MG63 (cell line): ENCODE measurements at regions not wholly inside any gene's neighbourhood (a gene's known extent, or its start where the extent isn't known, plus 50 kb on each side); places are given as distances from the start of the nearest gene placed in this dataset.
"Not testable (repeated sequence)": the region's sequence is repeated elsewhere in the genome, so short reads cannot be mapped to it uniquely, and the experiment has no call there.

Source experiments
- DNase-seq: peaks from one replicate; pipeline ENCODE4 v3.0.0-alpha.2; 2020
- H3K27me3 ChIP-seq: fragments of 250-450 bp; sonication (Bioruptor Pico); 2 replicates; pipeline ENCODE4 v1.5.1; 2020; ENCODE audit warnings: mild to moderate bottlenecking, moderate library complexity
- H3K36me3 ChIP-seq: fragments of 250-450 bp; sonication (Bioruptor Pico); 2 replicates; pipeline ENCODE4 v1.5.1; 2020; ENCODE audit warnings: mild to moderate bottlenecking, moderate library complexity
- H3K4me3 ChIP-seq: fragments of 250-450 bp; sonication (Bioruptor Pico); 2 replicates; pipeline ENCODE4 v1.5.1; 2020; ENCODE audit warnings: mild to moderate bottlenecking, moderate library complexity
- H3K9me3 ChIP-seq: fragments of 250-450 bp; sonication (Bioruptor Pico); 2 replicates; pipeline ENCODE4 v1.5.1; 2020; ENCODE audit warnings: mild to moderate bottlenecking, moderate library complexity

GRCh38 chr3:192968901-192969300 lies 51.2 kb upstream of the MB21D2 start:
- not testable (repeated sequence) for H3K36me3 ChIP-seq, H3K27me3 ChIP-seq, DNase-seq, H3K9me3 ChIP-seq, H3K4me3 ChIP-seq

- Histone ChIP-seq H3K9me3 (peaks cover 15% of the 10 kb centered on the region), H3K4me3 (no peak overlapping the region), H3K27me3 (no peaks in the 10 kb centered on the region), H3K36me3 (no peaks in the 10 kb centered on the region)
- no peak for DNase-seq
These were observed 63.0 kb upstream of the MB21D2 start for GRCh38 chr3:192980632-192981031.

- no peaks in the 10 kb centered on the region for H3K36me3 ChIP-seq
- no peak for DNase-seq
- no peak overlapping the region for H3K4me3 ChIP-seq
- no peaks in the 10 kb centered on the region for H3K9me3 ChIP-seq
- H3K27me3 ChIP-seq = no peaks in the 10 kb centered on the region
These were observed 68.7 kb upstream of the MB21D2 start for GRCh38 chr3:192986379-192986778.

GRCh38 chr3:192991356-192991755 lies 73.7 kb upstream of the MB21D2 start:
- H3K9me3 ChIP-seq = no peaks in the 10 kb centered on the region
- H3K27me3 ChIP-seq = no peaks in the 10 kb centered on the region
- no peak overlapping the region for H3K4me3 ChIP-seq
- no peaks in the 10 kb centered on the region for H3K36me3 ChIP-seq
- no peak for DNase-seq

- H3K36me3 ChIP-seq = no peaks in the 10 kb centered on the region
- H3K27me3 ChIP-seq = no peaks in the 10 kb centered on the region
- no peak for DNase-seq
- no peak overlapping the region for H3K4me3 ChIP-seq
- no peaks in the 10 kb centered on the region for H3K9me3 ChIP-seq
These were observed 74.7 kb upstream of the MB21D2 start for GRCh38 chr3:192992361-192992760.

GRCh38 chr3:192993411-192993810 lies 75.8 kb upstream of the MB21D2 start:
- DNase-seq = no peak
- no peak overlapping the region for H3K4me3 ChIP-seq
- no peaks in the 10 kb centered on the region for H3K27me3 ChIP-seq
- H3K9me3 ChIP-seq = no peaks in the 10 kb centered on the region
- no peaks in the 10 kb centered on the region for H3K36me3 ChIP-seq

- not testable (repeated sequence) for H3K4me3 ChIP-seq, H3K36me3 ChIP-seq, DNase-seq, H3K27me3 ChIP-seq, H3K9me3 ChIP-seq
These were observed 83.5 kb upstream of the MB21D2 start for GRCh38 chr3:193001113-193001512.

- DNase-seq, H3K9me3 ChIP-seq: not testable (repeated sequence)
These were observed 86.0 kb upstream of the MB21D2 start for GRCh38 chr3:193003624-193004023.

GRCh38 chr3:193008654-193009053 lies 91.0 kb upstream of the MB21D2 start:
- H3K4me3 ChIP-seq = no peak overlapping the region
- H3K9me3 ChIP-seq = peaks cover 9% of the 10 kb centered on the region
- no peaks in the 10 kb centered on the region for H3K36me3 ChIP-seq
- H3K27me3 ChIP-seq = no peaks in the 10 kb centered on the region; the same call in 1 of the 2 replicates
- no peak for DNase-seq

More at GRCh38 chr3:193003624-193004023, 86.0 kb upstream of the MB21D2 start:
- H3K36me3 ChIP-seq, H3K27me3 ChIP-seq, H3K4me3 ChIP-seq: not testable (repeated sequence)

- DNase-seq = peak; percentile 85
- Histone ChIP-seq H3K36me3 (no peaks in the 10 kb centered on the region), H3K27me3 (no peaks in the 10 kb centered on the region), H3K9me3 (peaks cover 9% of the 10 kb centered on the region), H3K4me3 (no peak overlapping the region)
These were observed 92.5 kb upstream of the MB21D2 start for GRCh38 chr3:193010191-193010590.

GRCh38 chr3:193011958-193012357 lies 94.3 kb upstream of the MB21D2 start:
- Histone ChIP-seq H3K9me3 (peaks cover 9% of the 10 kb centered on the region), H3K4me3 (no peak overlapping the region), H3K27me3 (no peaks in the 10 kb centered on the region), H3K36me3 (no peaks in the 10 kb centered on the region)
- no peak for DNase-seq

GRCh38 chr3:193014902-193015301 lies 97.2 kb upstream of the MB21D2 start:
- Histone ChIP-seq H3K9me3 (peaks cover 9% of the 10 kb centered on the region), H3K27me3 (no peaks in the 10 kb centered on the region), H3K36me3 (no peaks in the 10 kb centered on the region), H3K4me3 (no peak overlapping the region)
- peak; percentile 66 for DNase-seq

- no peaks in the 10 kb centered on the region for H3K27me3 ChIP-seq
- DNase-seq = peak; percentile 83
- H3K9me3 ChIP-seq = peaks cover 9% of the 10 kb centered on the region
- no peak overlapping the region for H3K4me3 ChIP-seq
- H3K36me3 ChIP-seq = no peaks in the 10 kb centered on the region
These were observed 98.8 kb upstream of the MB21D2 start for GRCh38 chr3:193016437-193016901.

- no peak for DNase-seq
- Histone ChIP-seq H3K27me3 (no peaks in the 10 kb centered on the region), H3K36me3 (no peaks in the 10 kb centered on the region), H3K9me3 (no peaks in the 10 kb centered on the region), H3K4me3 (no peak overlapping the region)
These were observed 103.9 kb upstream of the MB21D2 start for GRCh38 chr3:193021506-193022010.

- no peak overlapping the region for H3K4me3 ChIP-seq
- H3K27me3 ChIP-seq = no peaks in the 10 kb centered on the region
- H3K9me3 ChIP-seq = no peaks in the 10 kb centered on the region
- DNase-seq = no peak
- H3K36me3 ChIP-seq = no peaks in the 10 kb centered on the region
These were observed 105.6 kb upstream of the MB21D2 start for GRCh38 chr3:193023218-193023617.

GRCh38 chr3:193028258-193028657 lies 110.6 kb upstream of the MB21D2 start:
- Histone ChIP-seq H3K36me3 (no peaks in the 10 kb centered on the region), H3K27me3 (0 out of 2 replicates have a peak, but pooled peaks cover 2% of the 10 kb centered on the region), H3K4me3 (no peak overlapping the region), H3K9me3 (no peaks in the 10 kb centered on the region)
- no peak for DNase-seq

- Histone ChIP-seq H3K9me3 (no peaks in the 10 kb centered on the region), H3K4me3 (no peak overlapping the region), H3K27me3 (0 out of 2 replicates have a peak, but pooled peaks cover 2% of the 10 kb centered on the region), H3K36me3 (no peaks in the 10 kb centered on the region)
- DNase-seq = no peak
These were observed 112.1 kb upstream of the MB21D2 start for GRCh38 chr3:193029800-193030199.

- H3K27me3 ChIP-seq = 0 out of 2 replicates have a peak, but pooled peaks cover 2% of the 10 kb centered on the region
- no peaks in the 10 kb centered on the region for H3K36me3 ChIP-seq
- no peak overlapping the region for H3K4me3 ChIP-seq
- H3K9me3 ChIP-seq = no peaks in the 10 kb centered on the region
- no peak for DNase-seq
These were observed 112.6 kb upstream of the MB21D2 start for GRCh38 chr3:193030276-193030675.

GRCh38 chr3:193031911-193032310 lies 114.3 kb upstream of the MB21D2 start:
- no peaks in the 10 kb centered on the region for H3K9me3 ChIP-seq
- 0 out of 2 replicates have a peak, but pooled peaks cover 2% of the 10 kb centered on the region for H3K27me3 ChIP-seq
- H3K4me3 ChIP-seq = no peak overlapping the region
- no peaks in the 10 kb centered on the region for H3K36me3 ChIP-seq
- DNase-seq = no peak
